ENCODE measurements at regions not wholly inside any gene's neighbourhood (a gene's known extent, or its start where the extent isn't known, plus 50 kb on each side); places are given as distances from the start of the nearest gene placed in this dataset.

- DNase-seq, result no peak
Observed at GRCh38 chr20:24097506-24098245, 109.1 kb upstream of the GGTLC1 start.

GRCh38 chr20:24096864-24097450, 108.4 kb upstream of the GGTLC1 start:
- no peak for DNase-seq

GRCh38 chr20:24096264-24096663, 107.7 kb upstream of the GGTLC1 start:
- DNase-seq, result no peak

GRCh38 chr20:24095756-24096155, 107.2 kb upstream of the GGTLC1 start:
- no peak for DNase-seq

- no peak for DNase-seq
Observed at GRCh38 chr20:24095303-24095702, 106.7 kb upstream of the GGTLC1 start.

GRCh38 chr20:24089576-24089975, 101.0 kb upstream of the GGTLC1 start:
- DNase-seq, result no peak

- no peak for DNase-seq
Observed at GRCh38 chr20:24086121-24086520, 97.5 kb upstream of the GGTLC1 start.

- DNase-seq, result no peak
Observed at GRCh38 chr20:24084281-24084680, 95.7 kb upstream of the GGTLC1 start.

GRCh38 chr20:24081077-24081476, 92.5 kb upstream of the GGTLC1 start:
- no peak for DNase-seq

GRCh38 chr20:24079661-24080412, 91.3 kb upstream of the GGTLC1 start:
- no peak for DNase-seq

GRCh38 chr20:24077145-24077544, 88.6 kb upstream of the GGTLC1 start:
- no peak for DNase-seq

- DNase-seq, result no peak
Observed at GRCh38 chr20:24070679-24071078, 82.1 kb upstream of the GGTLC1 start.

- no peak for DNase-seq
Observed at GRCh38 chr20:24066076-24066700, 77.6 kb upstream of the GGTLC1 start.

GRCh38 chr20:24064915-24065314, 76.3 kb upstream of the GGTLC1 start:
- no peak for DNase-seq

- DNase-seq, result no peak
Observed at GRCh38 chr20:24064092-24064491, 75.5 kb upstream of the GGTLC1 start.

- no peak for DNase-seq
Observed at GRCh38 chr20:24063100-24063499, 74.5 kb upstream of the GGTLC1 start.

GRCh38 chr20:24060851-24061590, 72.4 kb upstream of the GGTLC1 start:
- DNase-seq, result no peak

GRCh38 chr20:24059174-24059573, 70.6 kb upstream of the GGTLC1 start:
- DNase-seq, result no peak

GRCh38 chr20:24056491-24056890, 67.9 kb upstream of the GGTLC1 start:
- DNase-seq, result no peak

GRCh38 chr20:24052599-24053275, 64.2 kb upstream of the GGTLC1 start:
- DNase-seq, result no peak

- no peak for DNase-seq
Observed at GRCh38 chr20:24051160-24051559, 62.6 kb upstream of the GGTLC1 start.

GRCh38 chr20:24050119-24050518, 61.5 kb upstream of the GGTLC1 start:
- DNase-seq, result no peak

Data from MV-4-11 (cell line).